Fibroblast of skin of back (primary cell): ENCODE measurements at regions not wholly inside any gene's neighbourhood (a gene's known extent, or its start where the extent isn't known, plus 50 kb on each side); places are given as distances from the start of the nearest gene placed in this dataset.

ENCODE experiments used
- DNase-seq: peaks from one replicate; pipeline ENCODE4 v3.0.0-alpha.2; 2013

DNA sequence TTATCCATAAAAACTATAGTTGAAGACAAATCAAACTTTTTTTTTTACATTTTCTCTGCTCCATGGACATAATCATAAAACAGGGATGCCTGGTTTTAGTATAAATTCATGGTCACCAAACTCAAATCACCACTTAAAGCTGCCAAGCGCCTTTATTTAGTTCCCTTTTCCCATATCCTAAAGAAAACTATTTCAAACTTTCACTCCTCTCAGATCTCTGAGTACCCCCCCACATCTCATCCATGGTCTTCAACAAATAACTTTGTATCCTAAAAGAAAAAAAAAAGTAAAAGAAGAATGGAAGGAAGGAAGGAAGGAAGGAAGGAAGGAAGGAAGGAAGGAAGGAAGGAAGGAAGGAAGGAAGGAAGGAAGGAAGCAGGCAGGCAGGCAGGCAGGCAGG, 1438.7 kb downstream of the C4orf33 start:
- no peak for DNase-seq

DNA sequence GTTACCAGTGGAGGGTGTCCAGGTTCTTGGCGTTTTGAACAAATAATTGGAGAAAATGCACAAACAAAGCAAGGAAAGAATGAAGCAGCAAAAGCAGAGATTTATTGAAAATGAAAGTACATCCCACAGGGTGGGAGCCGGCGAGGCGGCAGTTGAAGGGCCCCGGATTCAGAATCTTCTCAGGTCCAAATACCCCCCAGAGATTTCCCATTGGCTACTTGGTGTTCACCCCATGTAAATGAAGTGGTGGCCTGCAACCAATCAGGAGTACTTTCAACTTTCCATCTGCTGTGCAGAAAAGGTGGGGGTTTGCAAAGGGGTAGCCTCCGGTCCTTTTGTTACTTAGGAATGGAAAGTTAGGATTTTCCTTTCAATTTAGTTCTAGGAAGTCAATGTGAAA, 1447.0 kb downstream of the C4orf33 start:
- no peak for DNase-seq

DNA sequence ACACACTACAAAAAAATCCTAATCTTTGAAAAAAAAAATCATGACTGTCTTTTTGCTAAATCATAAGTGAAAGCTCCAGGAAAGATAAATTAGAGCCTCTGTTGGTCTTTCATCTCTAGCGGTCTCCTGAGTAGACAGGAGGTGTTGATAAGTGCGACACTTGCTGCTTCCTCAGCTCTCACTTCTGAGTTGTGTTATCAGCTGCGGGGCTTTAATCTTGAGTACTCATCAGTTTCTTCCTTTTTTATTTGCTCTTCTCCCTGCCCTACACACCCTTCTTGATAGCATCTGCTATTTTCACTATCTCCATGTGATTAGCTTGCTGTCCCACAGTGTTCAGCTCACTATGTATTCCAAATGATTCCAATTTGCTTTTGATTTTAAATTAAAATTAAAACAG, 1449.2 kb downstream of the C4orf33 start:
- no peak for DNase-seq

DNA sequence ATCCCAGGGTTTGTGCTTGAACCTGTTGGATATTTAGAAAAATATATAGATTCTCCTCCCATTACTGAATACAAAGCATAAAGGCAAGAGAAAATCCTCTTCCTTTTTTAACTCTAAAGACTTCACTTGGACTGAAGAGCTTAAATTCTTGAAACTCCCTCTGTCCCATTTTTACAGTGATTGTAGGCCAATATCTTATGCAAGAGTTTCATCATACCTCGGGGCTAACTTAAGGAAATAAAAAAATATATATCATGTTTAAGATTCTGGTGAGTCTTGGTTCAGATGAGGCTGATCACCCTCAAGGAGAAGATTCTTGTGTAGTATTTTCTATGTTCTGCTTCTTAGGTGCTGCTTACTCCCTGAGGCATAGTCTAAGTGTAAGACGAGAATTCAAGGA, 1449.6 kb downstream of the C4orf33 start:
- no peak for DNase-seq

GRCh38 chr4:130559268-130559667, 1463.3 kb downstream of the C4orf33 start:
- DNase-seq: no peak

GRCh38 chr4:130563185-130563888, 1467.4 kb downstream of the C4orf33 start:
- peak; percentile 64 for DNase-seq

- DNase-seq: no peak
These were observed 1468.0 kb downstream of the C4orf33 start for GRCh38 chr4:130563889-130564418.

DNA sequence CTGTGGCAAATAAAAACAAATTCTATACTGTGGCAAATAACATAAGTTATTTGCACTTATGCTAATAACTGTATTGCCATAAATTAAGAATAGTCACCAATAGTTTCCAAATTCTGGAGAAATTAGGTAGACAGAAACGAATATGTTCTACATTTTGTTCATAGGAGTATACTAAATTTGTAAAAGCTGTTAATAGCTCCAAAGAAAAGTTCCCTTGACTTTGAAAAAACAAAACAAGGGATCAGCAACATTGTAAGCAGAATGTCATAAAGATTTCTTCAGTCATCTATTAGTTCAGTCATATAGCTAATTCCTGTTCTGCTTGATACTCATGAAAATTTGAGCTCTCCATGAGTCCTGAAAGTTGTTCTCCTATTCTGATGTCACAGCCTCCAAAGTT, 1472.8 kb downstream of the C4orf33 start:
- DNase-seq: no peak

DNA sequence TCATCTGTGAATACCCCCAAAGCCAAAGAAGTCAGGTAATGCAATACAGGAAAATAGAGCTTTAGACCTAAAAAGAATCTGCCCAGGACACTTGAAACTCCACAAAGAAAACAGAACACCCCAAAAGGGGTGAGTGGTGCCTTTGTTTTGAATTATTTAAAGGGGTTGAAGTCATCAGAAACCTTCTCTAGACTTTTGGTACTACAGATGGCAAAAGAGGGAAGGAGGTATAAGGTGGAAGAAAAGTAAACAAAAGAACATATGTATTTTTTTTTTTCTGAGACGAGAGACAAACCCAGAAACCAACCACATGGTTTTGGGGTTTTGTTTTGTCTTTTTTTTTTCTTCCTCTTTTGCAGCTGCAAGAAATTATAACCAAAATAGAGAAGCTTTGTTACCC, 1477.8 kb downstream of the C4orf33 start:
- DNase-seq: no peak

GRCh38 chr4:130574215-130574614, 1478.3 kb downstream of the C4orf33 start:
- no peak for DNase-seq

GRCh38 chr4:130576218-130576617, 1480.3 kb downstream of the C4orf33 start:
- DNase-seq: no peak

GRCh38 chr4:130591091-130591490, 1495.1 kb downstream of the C4orf33 start:
- no peak for DNase-seq

- no peak for DNase-seq
These were observed 1504.8 kb downstream of the C4orf33 start for GRCh38 chr4:130600706-130601105.

DNA sequence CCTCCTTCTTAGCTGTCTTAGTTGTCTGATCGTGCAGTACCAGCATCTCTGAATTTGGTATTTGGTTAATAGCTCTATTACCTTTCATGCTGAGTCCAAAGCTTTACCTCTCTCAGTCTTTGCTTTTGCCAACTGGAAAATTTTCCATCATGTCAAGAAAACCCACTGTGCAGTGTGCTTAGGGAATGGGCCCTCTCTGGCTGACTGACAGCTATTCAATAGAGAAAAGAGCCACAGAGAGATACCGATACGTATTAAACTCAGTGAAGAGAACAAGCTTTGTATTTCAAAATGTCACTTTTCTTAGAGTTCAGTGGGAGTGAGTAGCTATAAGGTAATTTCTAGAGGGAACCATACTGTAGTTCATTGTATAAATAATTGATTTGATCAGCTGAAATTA, 1507.1 kb downstream of the C4orf33 start:
- no peak for DNase-seq

DNA sequence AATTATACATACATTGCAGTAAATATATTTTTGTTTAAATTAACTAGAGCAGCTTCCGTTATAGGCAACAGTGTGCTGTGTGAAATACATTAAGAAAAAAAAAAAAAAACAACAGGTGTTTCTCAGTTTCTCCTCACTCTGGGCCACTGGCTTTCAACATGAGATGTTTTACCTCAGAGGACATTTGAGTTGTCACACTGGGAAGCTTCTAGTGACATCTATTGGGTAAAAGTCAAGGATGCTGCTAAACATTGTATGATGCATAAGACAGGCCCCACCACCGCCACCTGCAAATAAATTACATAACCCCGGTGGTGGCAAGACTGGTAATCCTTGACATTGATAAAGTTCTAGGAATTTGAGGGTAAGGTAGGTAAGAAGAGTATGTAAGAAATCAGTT, 1512.2 kb downstream of the C4orf33 start:
- no peak for DNase-seq

DNA sequence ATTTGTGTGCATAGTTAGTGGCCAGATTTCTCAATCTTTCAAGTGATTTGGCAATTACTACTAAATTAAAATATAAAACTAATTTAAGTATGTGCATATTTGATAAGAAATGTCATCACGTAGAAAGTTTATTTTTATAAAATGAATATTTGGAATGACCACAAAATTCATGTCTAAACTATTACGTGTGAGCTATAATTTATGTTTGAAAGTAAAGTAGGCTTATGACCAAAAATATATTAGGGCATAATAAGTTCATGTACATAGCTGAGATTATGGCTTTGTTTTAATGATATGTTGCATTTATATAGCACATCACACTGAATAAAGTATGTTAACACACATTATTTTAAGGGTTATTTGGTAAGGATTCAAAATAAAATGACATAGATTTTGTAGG, 1532.6 kb downstream of the C4orf33 start:
- no peak for DNase-seq

DNA sequence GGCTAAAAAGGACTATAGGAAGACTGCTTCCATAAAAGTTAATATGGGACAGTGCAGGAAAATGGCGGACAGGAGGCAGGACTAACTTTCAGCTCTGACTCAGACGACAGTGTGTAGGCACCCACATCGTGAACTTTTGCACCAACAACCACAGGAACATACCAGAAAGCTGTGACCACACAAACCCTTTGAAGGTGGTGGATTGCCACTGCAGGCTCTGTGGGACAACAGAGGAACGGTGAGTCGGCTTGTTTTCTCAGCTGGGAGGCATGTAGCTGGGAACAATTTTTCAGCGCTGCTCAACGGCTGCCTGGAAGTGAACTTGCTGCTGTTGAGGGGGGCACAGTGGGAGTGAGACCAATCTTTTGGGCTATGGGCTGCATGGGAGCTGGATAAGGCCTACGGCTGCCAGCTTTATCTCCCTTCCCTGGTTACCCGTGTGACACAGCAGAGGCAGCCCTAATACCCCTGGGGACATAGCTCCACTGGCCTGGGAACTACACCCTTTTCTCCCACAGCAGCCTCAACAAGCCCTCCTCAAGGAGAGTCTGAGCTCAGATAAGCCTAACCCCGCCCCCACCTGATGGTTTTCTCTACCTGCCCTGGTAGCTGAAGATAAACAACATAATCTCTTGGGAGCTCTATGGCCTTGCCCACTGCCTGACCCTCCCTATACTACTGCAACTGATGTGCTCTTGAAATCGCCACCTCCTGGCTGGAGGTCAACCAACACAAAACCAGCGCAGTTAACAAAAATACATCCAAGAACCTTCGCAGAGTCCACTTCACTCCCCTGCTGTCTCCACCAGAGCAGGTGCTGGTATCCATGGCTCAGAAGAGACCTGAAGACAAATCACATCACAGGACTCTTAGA, 1537.0 kb downstream of the C4orf33 start:
- peak; percentile 34 for DNase-seq

- no peak for DNase-seq
These were observed 1540.5 kb downstream of the C4orf33 start for GRCh38 chr4:130636486-130636885.

- no peak for DNase-seq
These were observed 1544.6 kb downstream of the C4orf33 start for GRCh38 chr4:130640592-130640991.

DNA sequence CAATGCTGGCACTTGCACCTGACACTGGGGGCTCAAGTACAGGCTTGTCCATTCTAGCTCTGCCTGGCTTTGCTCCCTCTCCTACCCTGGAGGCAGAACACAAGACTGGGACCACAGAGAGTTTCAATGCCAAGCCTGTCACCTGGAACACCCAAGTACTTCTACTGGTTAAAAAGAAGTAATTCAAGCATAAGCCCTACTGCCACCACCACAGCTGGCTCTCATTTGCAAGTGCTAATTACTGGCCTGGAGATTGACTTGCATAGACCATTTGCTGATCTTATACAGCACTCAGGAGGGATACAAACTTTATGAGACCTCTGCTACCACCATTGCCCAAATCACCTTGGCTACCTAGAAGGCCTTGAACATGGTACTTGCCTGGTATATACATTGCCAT, 1550.9 kb downstream of the C4orf33 start:
- no peak for DNase-seq

GRCh38 chr4:130648570-130648969, 1552.6 kb downstream of the C4orf33 start:
- no peak for DNase-seq

GRCh38 chr4:130653842-130654241, 1557.9 kb downstream of the C4orf33 start:
- no peak for DNase-seq

GRCh38 chr4:130659320-130659719, 1563.4 kb downstream of the C4orf33 start:
- no peak for DNase-seq

DNA sequence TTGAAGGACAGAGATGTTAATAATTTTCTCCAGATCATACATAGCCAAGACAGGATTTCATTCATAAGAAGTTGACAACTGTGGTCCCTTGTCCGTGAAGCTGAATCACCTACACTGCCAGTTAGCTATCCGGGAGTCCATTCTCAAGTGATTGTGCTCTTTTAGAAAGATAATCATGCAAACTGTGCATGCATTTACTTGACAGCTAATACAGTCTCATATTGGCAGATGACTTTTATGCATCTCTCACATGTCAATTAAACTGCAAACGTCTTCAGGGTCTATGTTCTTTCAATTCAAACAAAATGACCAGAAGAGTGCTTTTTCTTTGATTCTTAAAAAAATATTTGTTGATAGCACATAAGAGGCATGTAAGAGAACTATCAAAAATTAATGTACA, 1572.9 kb downstream of the C4orf33 start:
- no peak for DNase-seq
